HL-60 (cell line): ENCODE measurements at regions not wholly inside any gene's neighbourhood (a gene's known extent, or its start where the extent isn't known, plus 50 kb on each side); places are given as distances from the start of the nearest gene placed in this dataset.

Experiments
- CTCF ChIP-seq: IDR thresholded peaks from one replicate; pipeline ENCODE4 v1.5.1; 2011; ENCODE audit warnings: low read length, control low read depth, inconsistent platforms; ENCODE audit not compliant: insufficient read depth
- GABPA ChIP-seq: IDR thresholded peaks from 2 replicates; pipeline ENCODE4 v1.6.1; 2012; ENCODE audit warnings: low read depth
- POLR2AphosphoS5 ChIP-seq: IDR thresholded peaks from 2 replicates; pipeline ENCODE4 v1.6.1; 2012; ENCODE audit warnings: low read depth
- REST ChIP-seq: IDR thresholded peaks from 2 replicates; pipeline ENCODE4 v1.6.1; 2012; ENCODE audit warnings: low read depth; ENCODE audit not compliant: insufficient replicate concordance
- SPI1 ChIP-seq: IDR thresholded peaks from 2 replicates; pipeline ENCODE4 v1.6.1; 2012; ENCODE audit warnings: low read depth, mild to moderate bottlenecking, borderline replicate concordance

DNA sequence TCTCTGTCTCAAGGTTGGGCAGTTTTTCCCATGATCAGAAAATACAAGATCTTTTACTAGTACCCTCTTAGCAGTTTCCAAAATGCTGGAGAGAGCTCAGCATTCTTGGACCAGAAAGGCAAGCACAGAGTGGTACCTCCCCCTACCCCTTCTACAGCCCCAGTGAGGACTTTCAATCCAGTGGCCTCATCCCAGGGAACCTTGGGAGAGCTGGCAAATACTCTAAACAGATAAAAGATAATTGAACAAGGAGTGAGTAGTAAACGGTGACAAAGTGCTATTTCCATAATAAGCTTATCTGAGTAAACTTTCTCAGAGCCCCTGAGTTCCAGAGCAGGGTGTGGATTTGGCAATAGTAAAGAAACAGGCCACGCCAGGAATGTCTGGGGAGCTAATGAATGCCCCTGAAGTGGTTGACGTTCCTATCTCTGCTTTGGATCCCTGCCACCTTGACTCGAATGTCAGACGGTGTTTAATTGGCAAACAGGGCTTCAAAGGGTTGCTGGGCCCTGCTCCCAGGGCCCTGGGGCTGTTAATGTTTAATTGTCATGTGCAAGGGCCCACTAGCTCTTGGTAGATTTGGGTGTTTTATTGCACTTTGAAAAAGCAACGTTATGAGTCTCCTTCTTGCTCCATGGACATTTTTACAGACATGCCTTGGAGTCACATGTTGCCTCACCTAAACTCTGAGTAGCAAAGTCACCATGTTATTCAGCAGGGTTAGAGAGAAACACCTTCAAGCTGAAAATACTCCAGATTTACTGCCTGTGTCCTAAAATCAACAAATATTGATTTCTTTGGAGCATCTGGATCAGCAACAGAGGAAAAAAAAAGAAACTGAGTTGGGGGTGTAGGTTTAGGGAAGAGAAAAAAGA, 239.9 kb downstream of the CYRIA start:
- no peak for TF ChIP-seq CTCF
- no peak for TF ChIP-seq GABPA
- TF ChIP-seq SPI1: no peak
- TF ChIP-seq REST: no peak
- TF ChIP-seq POLR2AphosphoS5: no peak
